ENCODE measurements at regions not wholly inside any gene's neighbourhood (a gene's known extent, or its start where the extent isn't known, plus 50 kb on each side); places are given as distances from the start of the nearest gene placed in this dataset.

DNA sequence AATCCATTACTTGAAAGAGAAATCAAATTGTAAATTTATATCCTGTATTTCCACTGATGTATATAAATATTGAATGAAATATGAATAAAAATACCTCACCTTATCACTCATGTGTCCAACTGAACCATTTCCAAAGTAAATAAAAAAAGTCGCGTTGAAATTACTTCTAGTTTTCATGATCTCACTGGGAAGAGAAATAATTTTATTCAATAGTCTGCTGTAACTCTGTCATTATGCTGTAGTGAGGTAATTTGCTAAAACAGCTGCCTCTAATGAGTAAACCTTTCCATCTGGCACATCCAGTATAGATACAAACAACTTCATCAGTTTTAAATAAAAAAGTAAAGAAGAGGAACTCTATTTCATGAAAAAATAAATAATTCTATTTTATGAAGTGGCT is 611.5 kb downstream of the ZNF608 start (continued):
- no peak for TF ChIP-seq ETV6 (IDR thresholded peaks at IDR 0.05; ENCODE audit: borderline replicate concordance in 1 of 2, low read depth in 2 of 2, low read length in 1 of 2)
- TF ChIP-seq ETV6 (CRISPR knock-in tag; IDR thresholded peaks at IDR 0.05; ENCODE audit: borderline replicate concordance): no peak
- no peak for TF ChIP-seq ZFPM2 (CRISPR knock-in tag; IDR thresholded peaks at IDR 0.05)

DNA sequence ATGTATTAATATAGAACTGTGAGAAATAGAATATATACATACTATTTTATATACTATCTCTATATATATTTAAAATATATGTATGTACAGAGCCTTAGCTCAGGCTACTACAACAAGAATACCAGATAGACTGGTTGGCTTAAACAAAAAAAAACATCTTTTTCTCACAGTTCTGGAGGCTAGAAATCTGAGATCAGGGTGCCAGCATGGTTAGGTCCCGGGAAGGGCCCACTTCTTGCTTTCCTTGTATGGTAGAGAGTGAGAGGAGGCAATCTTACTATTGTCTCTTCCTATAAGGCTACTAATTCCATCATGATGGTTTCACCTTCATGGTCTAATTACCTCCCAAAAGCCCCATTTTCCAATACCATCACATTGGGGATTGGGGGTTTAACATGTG is 613.0 kb downstream of the ZNF608 start:
- ATAC-seq (no peak), DNase-seq (ENCODE audit: extremely low read depth in 1 of 4, low spot score in 3 of 4) (no peak), FAIRE-seq (no peak)
- WGBS (ENCODE audit: insufficient coverage, low coverage, missing lambda C conversion rate): 0% methylated on average over 1 of the region's 1 CpG
- no peaks in the 10 kb centered on the region for H3K36me3 ChIP-seq (ENCODE audit: control insufficient read depth, insufficient read depth, low read length)
- H2AFZ ChIP-seq (ENCODE audit: low read depth, low read length): no peak overlapping the region
- TF ChIP-seq, protein P1, sequence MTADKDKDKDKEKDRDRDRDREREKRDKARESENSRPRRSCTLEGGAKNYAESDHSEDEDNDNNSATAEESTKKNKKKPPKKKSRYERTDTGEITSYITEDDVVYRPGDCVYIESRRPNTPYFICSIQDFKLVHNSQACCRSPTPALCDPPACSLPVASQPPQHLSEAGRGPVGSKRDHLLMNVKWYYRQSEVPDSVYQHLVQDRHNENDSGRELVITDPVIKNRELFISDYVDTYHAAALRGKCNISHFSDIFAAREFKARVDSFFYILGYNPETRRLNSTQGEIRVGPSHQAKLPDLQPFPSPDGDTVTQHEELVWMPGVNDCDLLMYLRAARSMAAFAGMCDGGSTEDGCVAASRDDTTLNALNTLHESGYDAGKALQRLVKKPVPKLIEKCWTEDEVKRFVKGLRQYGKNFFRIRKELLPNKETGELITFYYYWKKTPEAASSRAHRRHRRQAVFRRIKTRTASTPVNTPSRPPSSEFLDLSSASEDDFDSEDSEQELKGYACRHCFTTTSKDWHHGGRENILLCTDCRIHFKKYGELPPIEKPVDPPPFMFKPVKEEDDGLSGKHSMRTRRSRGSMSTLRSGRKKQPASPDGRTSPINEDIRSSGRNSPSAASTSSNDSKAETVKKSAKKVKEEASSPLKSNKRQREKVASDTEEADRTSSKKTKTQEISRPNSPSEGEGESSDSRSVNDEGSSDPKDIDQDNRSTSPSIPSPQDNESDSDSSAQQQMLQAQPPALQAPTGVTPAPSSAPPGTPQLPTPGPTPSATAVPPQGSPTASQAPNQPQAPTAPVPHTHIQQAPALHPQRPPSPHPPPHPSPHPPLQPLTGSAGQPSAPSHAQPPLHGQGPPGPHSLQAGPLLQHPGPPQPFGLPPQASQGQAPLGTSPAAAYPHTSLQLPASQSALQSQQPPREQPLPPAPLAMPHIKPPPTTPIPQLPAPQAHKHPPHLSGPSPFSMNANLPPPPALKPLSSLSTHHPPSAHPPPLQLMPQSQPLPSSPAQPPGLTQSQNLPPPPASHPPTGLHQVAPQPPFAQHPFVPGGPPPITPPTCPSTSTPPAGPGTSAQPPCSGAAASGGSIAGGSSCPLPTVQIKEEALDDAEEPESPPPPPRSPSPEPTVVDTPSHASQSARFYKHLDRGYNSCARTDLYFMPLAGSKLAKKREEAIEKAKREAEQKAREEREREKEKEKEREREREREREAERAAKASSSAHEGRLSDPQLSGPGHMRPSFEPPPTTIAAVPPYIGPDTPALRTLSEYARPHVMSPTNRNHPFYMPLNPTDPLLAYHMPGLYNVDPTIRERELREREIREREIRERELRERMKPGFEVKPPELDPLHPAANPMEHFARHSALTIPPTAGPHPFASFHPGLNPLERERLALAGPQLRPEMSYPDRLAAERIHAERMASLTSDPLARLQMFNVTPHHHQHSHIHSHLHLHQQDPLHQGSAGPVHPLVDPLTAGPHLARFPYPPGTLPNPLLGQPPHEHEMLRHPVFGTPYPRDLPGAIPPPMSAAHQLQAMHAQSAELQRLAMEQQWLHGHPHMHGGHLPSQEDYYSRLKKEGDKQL (CRISPR knock-in tag; IDR thresholded peaks at IDR 0.05; ENCODE audit: borderline replicate concordance): no peak
- TF ChIP-seq, protein P2, sequence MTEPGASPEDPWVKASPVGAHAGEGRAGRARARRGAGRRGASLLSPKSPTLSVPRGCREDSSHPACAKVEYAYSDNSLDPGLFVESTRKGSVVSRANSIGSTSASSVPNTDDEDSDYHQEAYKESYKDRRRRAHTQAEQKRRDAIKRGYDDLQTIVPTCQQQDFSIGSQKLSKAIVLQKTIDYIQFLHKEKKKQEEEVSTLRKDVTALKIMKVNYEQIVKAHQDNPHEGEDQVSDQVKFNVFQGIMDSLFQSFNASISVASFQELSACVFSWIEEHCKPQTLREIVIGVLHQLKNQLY (CRISPR knock-in tag; conservative IDR thresholded peaks at IDR 0.05): no peak
- no peak for TF ChIP-seq TSC22D4 (tag; IDR thresholded peaks at IDR 0.05)
- TF ChIP-seq, protein P3, sequence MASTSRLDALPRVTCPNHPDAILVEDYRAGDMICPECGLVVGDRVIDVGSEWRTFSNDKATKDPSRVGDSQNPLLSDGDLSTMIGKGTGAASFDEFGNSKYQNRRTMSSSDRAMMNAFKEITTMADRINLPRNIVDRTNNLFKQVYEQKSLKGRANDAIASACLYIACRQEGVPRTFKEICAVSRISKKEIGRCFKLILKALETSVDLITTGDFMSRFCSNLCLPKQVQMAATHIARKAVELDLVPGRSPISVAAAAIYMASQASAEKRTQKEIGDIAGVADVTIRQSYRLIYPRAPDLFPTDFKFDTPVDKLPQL (IDR thresholded peaks at IDR 0.05; ENCODE audit: extremely low read depth, insufficient read length): no peak
- no peak for TF ChIP-seq MEF2A (IDR thresholded peaks at IDR 0.05; ENCODE audit: control insufficient read depth, low read depth, low read length)
- no peak for TF ChIP-seq CHD1 (IDR thresholded peaks at IDR 0.05; ENCODE audit: low read length)
- no peak for TF ChIP-seq ZNF121 (CRISPR knock-in tag; conservative IDR thresholded peaks at IDR 0.05)
- no peak for TF ChIP-seq FOXK2 (conservative IDR thresholded peaks at IDR 0.05 in 1 of 2, IDR thresholded peaks at IDR 0.05 in 1 of 2; ENCODE audit: low read depth in 2 of 2)
- ChIA-PET POLR2A (no interaction called here), CTCF (ENCODE audit: low intra/inter-chr PET ratio) (no interaction called here)
- H3K27ac ChIP-seq (ENCODE audit: extremely low read depth, low read depth, low read length): no peak overlapping the region
- intact Hi-C loops (cut with micrococcal nuclease): no loop called here
- in situ Hi-C loops (cut with MboI): no loop called here
- no peaks in the 10 kb centered on the region for H3K9me1 ChIP-seq (ENCODE audit: control insufficient read depth, insufficient read depth, low read length)
- no peaks in the 10 kb centered on the region for H3K27me3 ChIP-seq (ENCODE audit: control insufficient read depth in 2 of 2, insufficient read depth in 2 of 2, low read length in 2 of 2)
- no peaks in the 10 kb centered on the region for H3K9me3 ChIP-seq (replicated peaks; ENCODE audit: control insufficient read depth, insufficient read depth, low read depth, low read length)
- BruUV-seq (replicated peaks): no TSS peak
- no peaks in the 10 kb centered on the region for H3K79me2 ChIP-seq (ENCODE audit: control insufficient read depth, insufficient read depth, low read length)
- no peak overlapping the region for H3K4me2 ChIP-seq (ENCODE audit: insufficient read depth, low read length)
- H3K9ac ChIP-seq (ENCODE audit: insufficient read depth in 1 of 2, low read depth in 2 of 2, low read length in 2 of 2): no peak overlapping the region
- no peak overlapping the region for H3K4me3 ChIP-seq
- no peaks in the 10 kb centered on the region for H4K20me1 ChIP-seq (replicated peaks; ENCODE audit: control insufficient read depth, insufficient read depth, low read length)
- no peaks in the 10 kb centered on the region for H3K4me1 ChIP-seq (replicated peaks in 1 of 2; ENCODE audit: control insufficient read depth in 2 of 2, insufficient read depth in 2 of 2, low read length in 2 of 2)

Data from K562 (cell line).